NOMO-1 treated with dmso at 0.1 percent for 144 hours (cell line): ENCODE measurements at regions not wholly inside any gene's neighbourhood (a gene's known extent, or its start where the extent isn't known, plus 50 kb on each side); places are given as distances from the start of the nearest gene placed in this dataset.
"Not testable (repeated sequence)": the region's sequence is repeated elsewhere in the genome, so short reads cannot be mapped to it uniquely, and the experiment has no call there.

Experiments used
- DNase-seq: peaks from one replicate; lab custom pipeline; 2025; ENCODE audit not compliant: unreplicated experiment; lab: John Stamatoyannopoulos, UW

DNA sequence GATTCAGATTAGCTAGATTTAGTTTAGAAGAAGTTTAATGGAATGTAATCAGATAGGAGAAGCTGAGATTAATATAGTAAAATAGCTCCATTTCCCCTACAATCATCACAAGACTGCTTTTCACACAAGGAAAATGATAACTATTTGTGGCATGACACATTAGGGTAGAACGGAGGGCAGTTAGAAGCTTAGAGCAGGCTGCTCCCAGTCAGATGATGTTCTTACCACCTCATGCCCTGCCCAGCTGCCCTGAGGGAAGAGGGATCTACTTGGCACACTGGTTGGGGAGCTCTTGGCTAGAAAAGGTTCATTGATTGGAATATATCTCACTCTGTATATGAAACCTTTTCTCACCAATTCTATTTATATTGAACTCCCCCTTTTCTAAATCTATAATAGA is 180.7 kb upstream of the IL15 start:
- no peak for DNase-seq

DNA sequence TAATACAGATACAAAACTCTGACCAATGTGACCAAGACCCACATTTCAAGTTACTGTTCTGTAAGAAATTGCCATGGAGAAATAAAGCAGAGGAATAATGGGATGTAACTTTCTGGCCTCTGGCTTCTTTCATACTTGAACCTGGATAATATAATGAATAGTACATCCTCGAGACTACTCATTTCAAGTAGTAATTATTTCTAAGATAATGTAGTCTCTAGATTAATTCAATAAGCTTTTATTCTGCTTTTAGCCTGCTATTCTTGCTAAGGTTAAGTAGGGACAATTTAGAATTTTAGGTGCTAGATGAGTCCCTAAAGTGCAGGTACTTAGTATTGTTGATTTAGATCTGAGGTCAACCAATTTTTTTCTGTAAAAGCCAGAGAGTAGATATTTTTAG is 178.7 kb upstream of the IL15 start:
- DNase-seq: no peak

DNA sequence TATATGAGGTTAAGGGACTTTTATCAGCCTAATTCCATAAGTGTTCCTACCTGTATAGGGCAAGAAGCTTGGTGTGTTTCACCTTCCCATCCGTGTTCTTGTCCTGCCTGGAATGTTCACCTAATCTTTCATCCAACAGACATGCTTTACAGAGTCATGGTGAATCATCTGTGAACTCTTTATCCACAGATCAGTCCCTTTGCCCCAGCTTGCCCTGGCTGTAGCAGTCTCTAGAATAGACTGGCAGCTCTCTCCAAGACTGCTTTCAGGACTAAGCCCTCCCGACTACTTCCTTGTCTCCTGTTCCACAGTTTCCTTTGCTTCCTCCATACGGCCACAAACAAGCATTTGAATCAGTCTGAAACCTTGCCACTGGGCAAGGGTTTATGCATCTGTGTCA is 177.9 kb upstream of the IL15 start:
- DNase-seq: no peak

DNA sequence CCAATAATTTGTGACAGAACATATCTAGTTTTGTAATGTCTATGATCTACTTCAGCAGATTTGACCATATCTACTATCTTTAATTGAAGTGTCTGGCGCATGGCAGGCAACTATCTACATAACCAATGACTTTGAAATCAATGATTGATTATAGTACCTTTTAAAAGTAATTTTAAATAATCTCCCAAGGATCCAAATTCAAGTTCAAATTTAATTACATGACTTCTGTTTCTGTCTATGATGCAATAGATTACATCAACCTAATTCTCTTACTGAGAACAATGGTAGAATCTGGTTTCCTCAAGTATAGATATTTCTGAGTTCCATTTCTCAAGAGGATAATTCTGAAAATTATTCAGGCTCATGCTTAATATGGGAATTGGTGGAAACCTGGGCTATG is 177.4 kb upstream of the IL15 start:
- no peak for DNase-seq

DNA sequence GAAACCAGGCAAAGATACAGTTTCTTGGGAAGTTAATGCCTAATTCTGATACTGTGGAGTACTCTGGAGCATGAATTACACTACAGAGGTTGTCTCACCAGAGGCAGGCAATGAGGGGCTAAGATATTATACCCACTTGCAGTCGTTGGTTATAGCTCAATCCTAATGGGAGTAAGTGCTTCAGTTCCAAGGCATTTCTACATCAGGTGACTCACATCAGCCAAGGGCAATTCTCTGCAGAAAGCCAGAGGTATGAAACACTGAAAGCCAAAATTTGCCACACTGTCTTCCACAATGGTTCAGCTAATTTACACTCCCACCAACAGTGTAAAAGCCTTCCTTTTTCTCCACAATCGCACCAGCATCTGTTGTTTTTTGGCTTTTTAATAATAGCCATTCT is 174.0 kb upstream of the IL15 start:
- no peak for DNase-seq

DNA sequence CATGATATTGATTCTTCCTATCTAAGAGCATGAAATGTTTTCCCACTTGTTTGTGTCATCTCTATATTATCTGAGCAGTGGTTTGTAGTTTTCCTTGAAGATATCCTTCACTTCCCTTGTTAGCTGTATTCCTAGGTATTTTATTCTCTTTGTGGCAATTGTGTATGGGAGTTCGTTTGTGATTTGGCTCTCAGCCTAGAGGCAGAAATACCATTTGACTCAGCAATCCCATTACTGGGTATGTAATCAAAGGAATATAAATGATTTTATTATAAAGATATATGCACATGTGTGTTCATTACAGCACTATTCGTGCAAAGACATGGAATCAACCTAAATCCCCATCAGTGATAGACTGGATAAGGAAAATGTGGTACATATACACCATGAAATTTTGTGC is 172.7 kb upstream of the IL15 start:
- DNase-seq: no peak

DNA sequence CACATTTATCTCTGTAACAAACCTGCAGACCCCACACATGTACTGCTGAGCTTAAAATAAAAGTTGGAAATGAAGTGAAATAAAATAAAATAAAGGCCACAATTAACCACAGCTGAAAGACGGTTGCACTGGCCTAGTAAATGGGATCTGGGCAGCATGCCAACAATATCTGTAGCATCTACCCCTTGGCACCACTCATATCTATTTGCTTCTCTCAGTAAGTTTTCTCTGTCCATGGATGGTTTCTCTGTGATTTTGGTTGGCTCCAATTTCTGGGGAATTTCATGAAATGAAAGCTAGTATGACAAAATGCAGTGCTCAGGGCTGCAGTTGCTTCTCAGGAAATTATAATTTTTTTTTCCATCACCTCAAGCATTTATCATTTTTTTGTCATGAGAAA is 172.0 kb upstream of the IL15 start:
- no peak for DNase-seq

DNA sequence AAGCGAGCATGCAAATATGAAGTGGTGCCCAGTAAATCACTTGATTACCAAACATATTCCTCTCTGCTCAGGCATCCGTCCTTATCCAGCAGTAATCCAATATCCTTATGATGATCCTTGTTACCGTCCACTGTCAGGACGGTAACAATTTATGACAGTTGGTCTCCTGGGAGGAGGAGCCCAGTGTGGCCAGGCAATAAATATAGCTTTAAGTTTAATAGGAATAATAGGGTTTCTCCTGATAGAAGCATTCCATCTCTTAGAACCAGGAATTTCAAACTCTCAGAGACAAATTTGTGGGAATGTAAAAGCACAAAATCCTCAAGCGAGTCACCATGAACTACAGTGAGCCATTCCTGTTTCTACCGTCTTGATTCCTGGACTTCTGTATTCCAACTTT is 171.2 kb upstream of the IL15 start:
- no peak for DNase-seq

DNA sequence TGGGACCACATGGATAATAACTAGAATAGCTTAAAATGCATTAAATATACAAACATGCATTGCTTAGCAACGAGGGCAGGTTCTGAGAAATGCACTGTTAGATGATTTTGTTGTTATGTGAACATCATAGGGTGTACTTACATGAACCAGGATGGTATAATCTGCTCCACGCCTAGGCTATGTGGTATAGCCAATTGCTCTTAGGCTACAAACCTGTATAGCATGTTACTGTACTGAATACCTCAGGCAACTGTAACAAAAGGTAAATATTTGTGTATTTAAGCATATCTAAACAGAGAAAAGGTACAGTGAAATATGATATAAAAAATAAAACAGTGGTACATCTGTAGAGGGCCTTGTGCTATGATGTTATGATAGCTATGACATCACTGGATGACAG is 169.2 kb upstream of the IL15 start:
- DNase-seq: no peak

DNA sequence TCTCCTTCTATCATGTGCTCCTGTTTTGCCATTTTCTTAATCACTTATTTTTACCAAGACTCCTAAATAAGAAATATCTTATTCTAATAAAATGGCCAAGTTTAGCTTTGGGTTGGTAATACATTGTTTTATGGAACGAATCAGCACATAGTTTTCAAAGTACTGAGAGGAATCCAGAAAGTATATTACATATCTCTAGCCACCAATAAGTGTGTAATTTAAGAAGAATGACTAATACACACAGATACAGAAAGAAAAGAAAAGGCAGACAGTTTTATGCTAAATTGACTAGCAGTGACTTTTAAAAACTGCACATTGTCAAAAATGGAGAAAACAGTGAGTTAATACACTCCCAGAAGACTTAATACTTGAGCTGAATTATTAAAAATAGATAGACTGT is 167.0 kb upstream of the IL15 start:
- DNase-seq: no peak

DNA sequence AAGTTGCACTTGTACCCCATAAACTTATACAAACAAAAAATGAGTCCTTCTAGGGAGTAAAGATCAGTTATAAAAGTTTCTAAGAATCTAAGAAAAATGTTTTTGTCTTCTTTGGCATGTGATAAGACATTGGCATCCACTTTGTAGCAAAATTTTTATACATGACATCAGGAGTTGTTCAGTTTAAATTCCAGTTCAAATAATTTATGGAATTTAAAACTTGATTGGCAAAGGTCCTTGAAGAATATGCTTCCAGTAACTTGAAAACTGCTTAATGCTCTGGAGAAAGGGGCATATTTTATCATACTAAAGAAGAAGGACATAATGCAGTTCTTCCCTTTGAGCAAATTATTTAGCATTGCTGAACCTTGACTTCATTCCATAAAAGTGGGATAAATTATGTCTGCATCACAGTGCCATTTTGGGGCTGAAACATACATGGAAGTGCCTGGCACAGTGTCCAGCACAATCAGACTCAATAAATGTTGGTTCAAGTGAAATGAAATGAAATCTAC is 163.3 kb upstream of the IL15 start:
- no peak for DNase-seq

DNA sequence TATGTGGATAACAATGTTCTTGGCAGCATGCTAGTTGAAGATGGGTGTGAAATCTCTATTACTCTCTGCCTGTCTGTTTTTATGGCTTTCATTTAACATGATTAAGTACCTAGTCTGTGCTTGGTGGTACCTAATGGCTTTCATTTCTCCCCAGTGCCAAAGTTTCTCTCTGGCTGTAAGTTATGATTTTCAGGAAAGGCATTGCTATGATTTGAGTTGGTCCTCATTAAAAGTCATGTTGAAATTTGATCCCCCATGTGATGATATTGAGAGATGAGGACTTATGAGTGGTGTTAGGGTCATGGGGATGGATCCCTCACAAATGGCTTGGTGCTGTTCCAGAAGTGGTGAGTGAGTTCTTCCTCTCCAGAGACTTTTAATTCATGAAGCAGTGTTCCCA is 162.4 kb upstream of the IL15 start:
- no peak for DNase-seq

DNA sequence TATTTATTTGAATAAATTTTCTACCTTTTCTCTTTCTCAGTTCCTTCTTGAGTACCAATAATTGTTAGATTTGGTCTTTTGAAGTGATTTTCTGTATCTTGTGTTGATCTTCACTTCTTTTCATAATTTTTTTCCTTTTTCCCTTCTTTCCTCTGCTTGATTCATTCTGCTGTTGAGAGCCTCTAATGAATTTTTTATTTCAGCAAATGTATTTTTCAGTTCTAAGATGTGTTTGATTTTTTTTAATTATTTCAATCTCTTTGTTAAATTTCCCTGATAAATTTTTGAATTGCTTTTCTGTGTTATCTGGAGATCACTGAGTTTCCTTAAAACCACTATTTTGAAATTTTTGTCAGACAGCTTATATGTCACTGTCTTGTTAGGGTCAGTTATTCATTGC is 155.4 kb upstream of the IL15 start:
- DNase-seq: no peak

DNA sequence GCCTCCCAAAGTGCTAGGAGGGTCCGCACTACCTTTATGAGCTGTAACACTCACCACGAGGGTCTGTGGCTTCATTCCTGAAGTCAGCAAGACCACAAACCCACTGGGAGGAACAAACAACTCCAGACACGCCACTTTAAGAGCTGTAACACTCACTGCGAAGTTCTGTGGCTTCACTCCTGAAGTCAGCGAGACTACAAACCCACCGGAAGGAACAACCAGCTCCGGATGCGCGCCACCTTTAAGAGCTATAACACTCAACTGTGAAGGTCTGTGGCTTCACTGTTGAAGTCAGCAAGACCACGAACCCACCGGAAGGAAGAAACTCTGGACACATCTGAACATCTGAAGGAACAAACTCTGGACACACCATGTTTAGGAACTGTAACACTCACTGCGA is 152.1 kb upstream of the IL15 start:
- DNase-seq: not testable (repeated sequence)

DNA sequence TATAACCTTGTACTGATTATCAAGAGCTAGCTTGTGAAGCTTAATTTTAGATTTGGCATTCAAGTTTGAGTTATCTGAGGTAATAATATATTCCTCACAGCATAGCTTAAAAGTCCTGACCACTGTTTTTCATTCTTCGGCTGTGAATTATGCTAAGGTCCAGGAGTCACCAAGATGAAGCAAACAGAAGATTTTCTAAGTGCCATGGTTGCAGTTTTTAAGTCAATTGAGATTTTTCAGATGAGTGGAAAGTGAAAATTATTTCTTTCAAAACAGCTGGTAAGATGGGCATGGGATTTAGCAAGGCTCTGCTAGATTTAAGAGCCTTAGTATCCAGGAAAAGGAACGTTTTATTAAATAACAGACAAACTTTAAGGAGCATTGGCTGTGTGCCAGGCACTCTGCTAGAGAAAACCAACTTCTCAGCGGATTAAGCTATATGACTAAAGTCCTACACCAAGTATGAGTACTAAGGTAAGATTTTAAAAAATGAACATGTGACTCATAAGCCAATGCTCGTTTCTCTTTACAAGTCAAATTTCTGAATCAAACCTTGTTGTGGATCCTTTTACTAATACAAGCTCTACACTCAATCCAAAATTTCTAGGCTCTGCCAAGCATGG is 149.9 kb upstream of the IL15 start:
- DNase-seq: no peak

DNA sequence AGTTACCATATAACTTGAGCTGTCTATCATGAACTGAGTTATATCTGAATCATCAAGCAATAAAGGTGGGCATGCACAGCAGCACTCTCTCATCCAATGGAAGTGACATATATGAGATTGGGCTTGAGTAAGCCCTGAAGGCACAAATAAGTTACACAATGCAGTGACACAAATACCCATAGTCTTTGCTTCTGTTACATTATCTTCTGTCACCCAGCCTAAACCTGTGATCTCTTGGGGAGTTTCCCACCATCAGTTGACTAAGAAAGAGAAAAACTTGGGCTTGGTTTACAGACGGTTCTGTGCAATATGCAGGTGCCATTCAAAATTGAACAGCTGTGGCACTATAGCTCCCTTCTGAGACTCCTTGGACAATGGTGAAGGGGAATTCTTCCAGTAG is 138.8 kb upstream of the IL15 start:
- no peak for DNase-seq

DNA sequence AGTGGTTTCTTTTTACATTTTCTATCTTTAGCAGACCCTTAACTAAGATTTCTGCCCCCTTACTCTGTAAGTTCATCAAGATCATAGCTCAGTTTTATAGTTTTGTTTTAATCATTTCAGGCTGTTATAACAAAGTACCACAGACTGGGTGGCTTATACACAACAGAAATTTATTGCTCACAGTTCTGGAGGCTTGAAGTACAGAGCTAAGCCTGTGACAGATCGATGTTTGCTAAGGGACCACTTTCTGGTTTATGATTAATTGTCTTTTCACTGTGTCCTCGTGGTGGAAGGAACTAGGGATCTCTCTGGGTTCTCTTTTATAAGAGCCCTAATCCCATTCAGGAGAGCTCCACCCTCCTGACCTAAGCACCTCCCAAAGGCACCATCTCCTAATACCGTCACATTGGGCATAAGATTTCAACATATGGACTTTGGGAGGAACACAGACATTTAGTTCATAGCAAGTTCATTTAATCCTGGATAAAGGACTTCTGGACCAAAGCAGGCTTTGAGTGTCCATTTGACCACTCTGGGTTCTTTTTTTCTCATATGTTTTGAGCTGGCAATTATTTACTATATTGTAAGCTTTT is 137.0 kb upstream of the IL15 start:
- no peak for DNase-seq

DNA sequence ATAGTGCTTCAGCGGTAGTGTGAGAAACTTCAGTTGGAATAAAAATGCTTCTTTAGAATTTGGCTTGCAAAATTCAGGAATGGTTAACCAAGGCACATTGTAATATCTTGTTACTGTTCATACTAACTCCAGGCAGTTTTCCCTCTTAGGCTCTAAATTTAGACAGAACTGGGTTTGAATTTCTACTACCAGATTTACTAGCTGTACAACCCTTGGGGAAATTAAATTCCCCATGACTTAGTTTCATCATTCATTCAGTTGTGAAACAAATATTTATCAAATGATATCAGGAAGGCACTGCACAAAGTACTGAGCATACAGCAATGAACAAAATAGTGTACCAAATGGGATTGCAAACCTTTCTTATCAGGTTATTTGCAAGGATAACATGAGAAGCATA is 135.0 kb upstream of the IL15 start:
- DNase-seq: no peak

DNA sequence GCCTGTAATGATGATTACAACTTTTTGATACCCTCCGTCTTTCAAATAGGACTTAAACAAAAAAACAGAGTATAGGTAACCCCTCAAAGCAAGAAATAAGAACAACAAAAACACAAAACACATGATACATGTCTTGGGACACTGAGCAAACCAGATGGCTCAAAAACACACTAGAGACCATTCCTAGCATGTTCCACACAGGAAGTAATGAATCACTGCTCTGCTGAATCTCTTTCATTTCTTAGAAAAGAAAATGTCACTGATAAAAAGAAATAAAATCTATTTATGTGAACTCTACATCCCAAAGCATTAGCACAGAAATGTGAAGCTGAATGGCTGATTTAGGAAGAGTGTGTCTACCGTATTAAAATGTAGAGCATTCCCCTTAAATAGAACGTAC is 134.5 kb upstream of the IL15 start:
- DNase-seq: no peak

DNA sequence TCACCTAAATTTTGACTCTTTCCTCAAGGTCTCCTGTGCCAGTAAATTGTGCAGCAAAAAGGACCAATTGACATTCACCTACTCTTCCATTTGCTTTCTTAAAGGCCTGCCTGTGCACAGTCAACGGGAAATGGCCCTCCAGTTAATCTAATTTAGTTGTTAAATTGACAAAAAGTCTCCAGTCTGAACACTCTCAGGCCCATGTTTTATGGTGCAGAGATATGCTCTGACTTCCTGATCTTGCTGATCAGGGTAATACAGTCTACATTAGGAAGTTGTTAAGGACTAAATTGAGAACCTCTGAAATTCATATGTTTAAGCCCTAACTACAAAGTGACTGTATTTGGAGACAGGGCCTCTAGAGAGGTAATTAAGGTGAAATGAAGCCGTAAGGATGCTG is 133.6 kb upstream of the IL15 start:
- DNase-seq: no peak

DNA sequence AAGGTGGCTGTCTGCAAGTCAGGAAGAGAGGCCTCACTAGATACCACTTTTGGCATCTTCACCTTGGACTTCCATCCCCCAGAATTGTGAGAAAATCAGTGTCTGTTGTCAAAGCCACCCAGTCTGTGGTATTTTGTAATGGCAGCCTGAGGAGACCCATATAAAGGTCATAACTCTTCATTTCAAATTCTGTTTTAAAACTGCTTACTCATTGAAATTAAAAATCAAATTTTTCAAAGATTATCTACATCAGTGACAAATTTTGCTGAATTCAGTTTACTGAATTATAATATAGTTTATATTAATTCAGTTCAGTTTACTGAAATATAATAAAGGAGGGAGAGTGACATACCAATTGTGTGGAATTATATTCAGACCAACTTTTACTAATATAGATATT is 133.1 kb upstream of the IL15 start:
- no peak for DNase-seq

DNA sequence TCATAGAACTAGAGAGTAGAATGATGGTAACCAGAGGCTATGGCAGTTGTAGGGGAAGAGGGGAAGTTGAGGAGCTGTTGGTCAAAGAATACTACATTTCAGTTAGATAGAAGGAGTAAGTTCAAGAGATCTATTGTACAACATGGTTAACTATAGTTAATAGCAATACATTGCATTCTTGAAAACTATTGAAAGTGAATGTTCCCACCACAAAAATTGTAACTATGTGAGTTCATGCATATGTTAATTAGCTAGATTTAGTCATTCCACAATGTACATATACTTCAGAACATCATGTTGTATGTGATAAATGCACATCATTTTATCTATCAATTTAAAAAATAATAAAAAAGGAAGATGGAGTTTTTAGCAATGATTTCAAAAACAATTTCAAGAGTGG is 125.3 kb upstream of the IL15 start:
- DNase-seq: no peak

DNA sequence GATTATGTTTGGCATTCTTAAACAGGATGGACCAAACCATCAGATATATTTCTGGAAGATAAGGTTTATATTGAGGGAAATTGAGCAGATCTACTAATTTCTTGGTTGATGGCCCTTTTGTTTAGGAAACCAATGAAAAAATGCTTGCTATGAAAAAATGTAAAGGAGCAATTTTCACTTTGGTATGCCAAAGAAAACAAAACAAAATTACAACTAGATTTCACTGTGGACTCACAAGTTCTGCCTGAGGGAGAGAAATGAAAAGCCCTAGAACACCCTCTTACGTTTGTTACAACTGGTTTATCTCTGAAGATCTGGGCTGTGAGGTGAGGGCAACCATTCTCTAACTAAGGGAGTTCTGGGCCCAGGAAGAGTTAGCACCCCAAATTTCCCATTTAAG is 122.5 kb upstream of the IL15 start:
- no peak for DNase-seq
